GM10248 (cell line): ENCODE measurements at regions not wholly inside any gene's neighbourhood (a gene's known extent, or its start where the extent isn't known, plus 50 kb on each side); places are given as distances from the start of the nearest gene placed in this dataset.

Experiments
- CTCF ChIA-PET: fragments of 300-600 bp; sonication (Branson Sonifier 250); formaldehyde crosslinking; extraction: SDS; loops from one replicate; lab custom pipeline; 2021; ENCODE audit warnings: antibody characterized with exemption; lab: Yijun Ruan, JAX
- POLR2A ChIA-PET: fragments of 350-650 bp; sonication (Branson Sonifier 250); formaldehyde crosslinking; extraction: SDS; loops from one replicate; lab custom pipeline; 2020; ENCODE audit warnings: antibody characterized with exemption; lab: Yijun Ruan, JAX
- DNase-seq: peaks from one replicate; pipeline ENCODE4 v3.0.0; 2012; ENCODE audit errors: extremely low spot score
- TF ChIP-seq, protein P1 (sequence below): IDR thresholded peaks from 2 replicates; pipeline ENCODE4 v1.5.1; 2012; ENCODE audit warnings: mild to moderate bottlenecking, low read depth; ENCODE audit errors: extremely low read depth, missing control alignments, control extremely low read depth

DNA sequence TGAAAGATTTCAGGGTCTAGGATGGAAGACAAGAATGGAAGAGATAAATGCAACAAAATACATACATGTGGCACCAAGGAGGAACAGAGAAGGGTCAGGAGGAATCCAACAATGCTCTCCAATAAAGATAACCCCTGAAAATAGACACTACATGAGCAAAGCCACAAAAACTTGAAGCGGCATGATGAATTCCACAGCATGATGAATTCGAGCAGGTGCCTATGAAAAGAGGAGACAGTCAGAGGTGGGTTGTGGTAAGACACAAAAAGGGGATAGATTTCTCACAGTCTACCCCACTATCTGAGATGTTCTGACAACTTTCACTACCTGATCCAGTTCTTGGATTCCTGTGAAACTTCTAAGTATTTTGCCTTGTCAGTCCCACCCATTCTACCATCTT lies 81.5 kb upstream of the PAPPA start:
- TF ChIP-seq, protein P1, sequence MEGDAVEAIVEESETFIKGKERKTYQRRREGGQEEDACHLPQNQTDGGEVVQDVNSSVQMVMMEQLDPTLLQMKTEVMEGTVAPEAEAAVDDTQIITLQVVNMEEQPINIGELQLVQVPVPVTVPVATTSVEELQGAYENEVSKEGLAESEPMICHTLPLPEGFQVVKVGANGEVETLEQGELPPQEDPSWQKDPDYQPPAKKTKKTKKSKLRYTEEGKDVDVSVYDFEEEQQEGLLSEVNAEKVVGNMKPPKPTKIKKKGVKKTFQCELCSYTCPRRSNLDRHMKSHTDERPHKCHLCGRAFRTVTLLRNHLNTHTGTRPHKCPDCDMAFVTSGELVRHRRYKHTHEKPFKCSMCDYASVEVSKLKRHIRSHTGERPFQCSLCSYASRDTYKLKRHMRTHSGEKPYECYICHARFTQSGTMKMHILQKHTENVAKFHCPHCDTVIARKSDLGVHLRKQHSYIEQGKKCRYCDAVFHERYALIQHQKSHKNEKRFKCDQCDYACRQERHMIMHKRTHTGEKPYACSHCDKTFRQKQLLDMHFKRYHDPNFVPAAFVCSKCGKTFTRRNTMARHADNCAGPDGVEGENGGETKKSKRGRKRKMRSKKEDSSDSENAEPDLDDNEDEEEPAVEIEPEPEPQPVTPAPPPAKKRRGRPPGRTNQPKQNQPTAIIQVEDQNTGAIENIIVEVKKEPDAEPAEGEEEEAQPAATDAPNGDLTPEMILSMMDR = no peak
- POLR2A ChIA-PET = no interaction called here
- no peak for DNase-seq
- CTCF ChIA-PET = no interaction called here

GRCh38 chr9:116073826-116074225 lies 79.8 kb upstream of the PAPPA start:
- no peak for DNase-seq
- TF ChIP-seq, protein P1 = no peak
- POLR2A ChIA-PET = no interaction called here
- CTCF ChIA-PET = no interaction called here

- ChIA-PET CTCF (no interaction called here), POLR2A (no interaction called here)
- TF ChIP-seq, protein P1 = no peak
- no peak for DNase-seq
Measured at GRCh38 chr9:116074658-116075057, 78.9 kb upstream of the PAPPA start.

GRCh38 chr9:116075191-116075590 lies 78.4 kb upstream of the PAPPA start:
- TF ChIP-seq, protein P1 = no peak
- ChIA-PET POLR2A (no interaction called here), CTCF (no interaction called here)
- DNase-seq = no peak

DNA sequence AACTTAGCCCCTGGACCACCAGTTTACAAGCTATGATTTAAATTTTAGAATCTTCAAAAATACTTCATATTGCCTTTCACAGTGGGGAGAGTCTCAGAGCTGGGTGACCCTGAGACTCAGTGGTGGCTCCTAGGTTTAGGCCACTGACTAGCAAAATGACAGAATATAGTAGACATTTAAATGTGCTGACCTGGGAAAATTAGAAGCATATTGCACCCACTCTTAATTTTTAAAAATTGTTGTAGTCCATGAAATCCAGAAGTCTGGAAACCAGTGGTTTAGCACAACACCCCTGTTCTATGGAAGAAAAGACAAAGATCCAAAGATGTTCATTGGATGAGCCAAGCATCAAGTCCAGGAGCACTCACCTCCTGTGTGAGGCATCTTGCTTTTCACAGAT lies 75.0 kb upstream of the PAPPA start:
- ChIA-PET CTCF (no interaction called here), POLR2A (no interaction called here)
- no peak for DNase-seq
- TF ChIP-seq, protein P1 = no peak

GRCh38 chr9:116080561-116080960 lies 73.0 kb upstream of the PAPPA start:
- CTCF ChIA-PET = no interaction called here
- POLR2A ChIA-PET = no interaction called here
- DNase-seq = no peak
- TF ChIP-seq, protein P1 = no peak
